GM21381 (cell line): ENCODE measurements at regions not wholly inside any gene's neighbourhood (a gene's known extent, or its start where the extent isn't known, plus 50 kb on each side); places are given as distances from the start of the nearest gene placed in this dataset.

Source experiments
- ATAC-seq: cut with Tn5 transposase; IDR thresholded peaks from one replicate; pipeline ENCODE4 v1.9.1; 2021; ENCODE audit warnings: mild to moderate bottlenecking, moderate library complexity; ENCODE audit not compliant: unreplicated experiment

- no peak for ATAC-seq
Measured at GRCh38 chr4:123496421-123496820, 99.8 kb downstream of the SPRY1 start.

GRCh38 chr4:123497340-123497739, 100.7 kb downstream of the SPRY1 start:
- ATAC-seq: no peak

- ATAC-seq: no peak
Measured at GRCh38 chr4:123501733-123502132, 105.1 kb downstream of the SPRY1 start.

GRCh38 chr4:123503698-123504363, 107.2 kb downstream of the SPRY1 start:
- ATAC-seq: no peak

GRCh38 chr4:123505095-123506010, 108.8 kb downstream of the SPRY1 start:
- ATAC-seq: peak; percentile 69

- no peak for ATAC-seq
Measured at GRCh38 chr4:123506011-123506695, 109.6 kb downstream of the SPRY1 start.

GRCh38 chr4:123507376-123507775, 110.8 kb downstream of the SPRY1 start:
- ATAC-seq: no peak

- no peak for ATAC-seq
Measured at GRCh38 chr4:123510221-123510620, 113.6 kb downstream of the SPRY1 start.

GRCh38 chr4:123510659-123511058, 114.1 kb downstream of the SPRY1 start:
- ATAC-seq: no peak

GRCh38 chr4:123516576-123516975, 120.0 kb downstream of the SPRY1 start:
- no peak for ATAC-seq

GRCh38 chr4:123517176-123517575, 120.6 kb downstream of the SPRY1 start:
- no peak for ATAC-seq

- ATAC-seq: no peak
Measured at GRCh38 chr4:123517971-123518370, 121.4 kb downstream of the SPRY1 start.

GRCh38 chr4:123520325-123520724, 123.7 kb downstream of the SPRY1 start:
- no peak for ATAC-seq

- no peak for ATAC-seq
Measured at GRCh38 chr4:123522081-123522480, 125.5 kb downstream of the SPRY1 start.

GRCh38 chr4:123522646-123523045, 126.1 kb downstream of the SPRY1 start:
- no peak for ATAC-seq

- no peak for ATAC-seq
Measured at GRCh38 chr4:123524958-123525628, 128.5 kb downstream of the SPRY1 start.

GRCh38 chr4:123526511-123526910, 129.9 kb downstream of the SPRY1 start:
- ATAC-seq: no peak

- ATAC-seq: no peak
Measured at GRCh38 chr4:123528501-123529277, 132.1 kb downstream of the SPRY1 start.

- no peak for ATAC-seq
Measured at GRCh38 chr4:123529278-123529568, 132.6 kb downstream of the SPRY1 start.

GRCh38 chr4:123530357-123530756, 133.8 kb downstream of the SPRY1 start:
- ATAC-seq: no peak
